NB4 (cell line): ENCODE measurements at regions not wholly inside any gene's neighbourhood (a gene's known extent, or its start where the extent isn't known, plus 50 kb on each side); places are given as distances from the start of the nearest gene placed in this dataset.

Experiments
- DNase-seq: peaks from one replicate; pipeline ENCODE4 v3.0.0; 2010; ENCODE audit warnings: low read depth
- H3K4me3 ChIP-seq: one replicate; pipeline ENCODE4 v1.5.1; 2011; ENCODE audit warnings: mild to moderate bottlenecking, low read depth, low read length, moderate library complexity
- CTCF ChIP-seq: IDR thresholded peaks from one replicate; pipeline ENCODE4 v1.5.1; 2012; ENCODE audit warnings: low read depth, low read length
- MAX ChIP-seq: IDR thresholded peaks from 2 replicates; pipeline ENCODE4 v1.6.1; 2011; ENCODE audit warnings: low read depth, low read length
- MYC ChIP-seq: IDR thresholded peaks from 2 replicates; pipeline ENCODE4 v1.6.1; 2011; ENCODE audit warnings: low read depth, low read length
- POLR2A ChIP-seq: IDR thresholded peaks from 2 replicates; pipeline ENCODE4 v1.6.1; 2011; ENCODE audit warnings: mild to moderate bottlenecking; ENCODE audit not compliant: insufficient read length; ENCODE audit errors: extremely low read depth

GRCh38 chr6:132936646-132937045 is 122.3 kb downstream of the RPS12 start:
- H3K4me3 ChIP-seq, result no peak overlapping the region
- no peak for DNase-seq
- no peak for TF ChIP-seq POLR2A
- TF ChIP-seq MYC, result no peak
- TF ChIP-seq CTCF, result no peak
- no peak for TF ChIP-seq MAX

GRCh38 chr6:132937466-132937906 is 123.1 kb downstream of the RPS12 start:
- peak; percentile 52 for DNase-seq
- TF ChIP-seq MAX, result no peak
- peak; percentile 65 for TF ChIP-seq CTCF
- no peak overlapping the region for H3K4me3 ChIP-seq

- TF ChIP-seq MYC (no peak), CTCF (no peak), POLR2A (no peak), MAX (no peak)
Observed at GRCh38 chr6:132948889-132949288, 134.5 kb downstream of the RPS12 start.

GRCh38 chr6:132950566-132950965 is 136.2 kb downstream of the RPS12 start:
- DNase-seq, result no peak
- TF ChIP-seq MAX (no peak), POLR2A (no peak), MYC (no peak), CTCF (no peak)
- H3K4me3 ChIP-seq, result no peak overlapping the region

More at GRCh38 chr6:132948889-132949288, 134.5 kb downstream of the RPS12 start:
- no peak overlapping the region for H3K4me3 ChIP-seq
- DNase-seq, result no peak

GRCh38 chr6:132952031-132952867 is 137.9 kb downstream of the RPS12 start:
- no peak for DNase-seq
- TF ChIP-seq MAX, result no peak
- no peak for TF ChIP-seq POLR2A
- TF ChIP-seq CTCF, result no peak
- TF ChIP-seq MYC, result no peak
- no peak overlapping the region for H3K4me3 ChIP-seq

GRCh38 chr6:132952986-132953385 is 138.6 kb downstream of the RPS12 start:
- no peak overlapping the region for H3K4me3 ChIP-seq
- TF ChIP-seq MYC (no peak), POLR2A (no peak), MAX (no peak)
- DNase-seq, result no peak
